Right lobe of liver (tissue), 6 donors: ENCODE measurements at regions not wholly inside any gene's neighbourhood (a gene's known extent, or its start where the extent isn't known, plus 50 kb on each side); places are given as distances from the start of the nearest gene placed in this dataset.

Source experiments
- ATAC-seq, 4 donors: fragments of 200-7000 bp; cut with Tn5 transposase; one replicate each; pipeline ENCODE4 v1.9.1; 2020; ENCODE audit warnings: mild to moderate bottlenecking in 4 of 4, moderate library complexity in 4 of 4
- DNase-seq, 3 donors: peaks; one replicate each; pipeline ENCODE4 v3.0.0-alpha.2; 2020
- H3K27ac ChIP-seq, 3 donors: fragments of 200-600 bp; one replicate each; pipeline ENCODE4 v1.8.0; 2022
- H3K27me3 ChIP-seq, 2 donors: fragments of 200-600 bp; one replicate each; pipeline ENCODE4 v1.8.0; 2022
- H3K36me3 ChIP-seq, 4 donors: fragments of 200-600 bp; sonication (generic) in 1 of 4; one replicate each; pipeline versions ENCODE4 v1.5.1 to v1.8.0; 2017 to 2022; ENCODE audit warnings: control low read depth in 1 of 4
- H3K4me1 ChIP-seq, 4 donors: fragments of 200-600 bp; sonication (generic) in 1 of 4; one replicate each; pipeline versions ENCODE4 v1.5.1 to v1.8.0; 2017 to 2022; ENCODE audit warnings: control low read depth in 1 of 4
- H3K4me3 ChIP-seq, 3 donors: fragments of 200-600 bp; one replicate each; pipeline ENCODE4 v1.8.0; 2022
- H3K9me3 ChIP-seq, 4 donors: fragments of 200-600 bp; sonication (generic) in 1 of 4; one replicate each; pipeline versions ENCODE4 v1.5.1 to v1.8.0; 2017 to 2022; ENCODE audit warnings: control low read depth in 1 of 4
- POLR2A ChIP-seq: fragments of 450-650 bp; IDR thresholded peaks from one replicate; pipeline ENCODE4 v1.6.1; 2017; ENCODE audit warnings: antibody characterized with exemption, mild to moderate bottlenecking
- WGBS: methylation state at CpG from one replicate; pipeline ENCODE4 v1.1.6; 2018; ENCODE audit warnings: low coverage, low lambda C conversion rate; ENCODE audit not compliant: insufficient coverage; ENCODE audit errors: missing lambda C conversion rate; 5-methylcytosine and 5-hydroxymethylcytosine counted together
- intact Hi-C, 2 donors: fragments of 100-400 bp; cut with DNase I; formaldehyde crosslinking; loops; one replicate each; pipeline versions ENCODE4 v1.11.2 to v1.14.1; 2022
- TF ChIP-seq, protein P1 (sequence below), 4 donors: fragments of 200-600 bp in 3 of 4; fragments of 450-650 bp in 1 of 4; IDR thresholded peaks; one replicate each; pipeline versions ENCODE4 v1.5.1 to v1.8.0; 2016 to 2022; ENCODE audit warnings: antibody characterized with exemption in 4 of 4, mild to moderate bottlenecking in 2 of 4
- donor health status: DM: no; HTN: yes; CAD: no.
- donor health status: DM: no; HTN: no; CAD: no.
- donor health status: DM: no; HTN: no; CAD: no.
- donor health status: DM: no; HTN: yes; CAD: no.
- donor health status: DM: no; HTN: yes; CAD: no.

DNA sequence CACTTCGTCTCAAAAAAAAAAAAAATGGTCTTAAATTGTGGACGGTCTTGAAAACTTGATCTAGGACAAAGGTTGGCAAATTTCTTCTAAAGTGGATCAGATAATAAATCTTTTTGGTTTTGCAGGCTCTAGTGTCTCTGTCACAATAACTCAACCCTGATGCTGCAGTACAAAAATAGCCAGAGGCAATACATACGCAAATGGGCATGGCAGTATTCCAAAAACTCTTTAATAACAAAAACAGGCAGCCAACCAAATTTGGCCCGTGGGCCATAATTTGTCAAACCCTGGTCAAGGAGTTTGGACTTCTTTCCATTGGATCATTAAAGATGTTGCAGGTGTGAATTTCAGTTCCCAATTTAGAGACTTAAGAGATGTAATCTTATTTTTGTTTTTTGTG lies 93.5 kb upstream of the MRI1 start:
- no peaks in the 10 kb centered on the region for H3K4me1 ChIP-seq
- intact Hi-C loops = no loop called here

DNA sequence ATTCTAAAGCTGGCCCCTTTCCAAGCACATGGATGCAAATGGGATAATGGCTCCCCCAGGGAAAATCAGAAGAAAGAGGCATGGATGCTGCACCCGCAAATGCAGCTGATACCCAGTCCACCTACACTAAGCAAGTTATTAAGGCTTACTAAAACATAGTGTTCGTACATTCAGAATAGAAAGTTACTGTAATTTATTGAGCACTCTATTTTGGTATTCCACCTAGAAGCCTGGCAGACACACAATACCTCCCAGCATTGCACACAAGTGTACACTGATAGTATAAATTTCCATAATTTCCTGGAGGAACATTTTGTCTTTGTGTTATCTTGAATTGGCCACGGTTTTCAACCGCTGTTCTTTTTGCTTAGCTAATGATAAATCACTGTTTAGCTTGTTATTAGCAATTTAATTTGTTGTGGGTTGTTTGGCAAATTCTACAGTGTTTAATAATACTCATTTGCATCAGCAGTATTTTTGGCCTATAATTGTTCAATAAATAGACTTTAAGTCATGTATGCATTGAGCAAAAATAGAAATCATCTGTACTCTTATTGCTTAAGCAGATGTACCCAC lies 94.5 kb upstream of the MRI1 start:
- Histone ChIP-seq H3K4me3 (no peak overlapping the region), H3K27ac (no peak overlapping the region), H3K27me3 (no peaks in the 10 kb centered on the region), H3K36me3 (no peaks in the 10 kb centered on the region), H3K9me3 (no peaks in the 10 kb centered on the region), H3K4me1 (peaks cover 0 to 3% (median 0%) of the 10 kb centered on the region in 4 donors)
- intact Hi-C loops = no loop called here
- DNase-seq = no peak
- TF ChIP-seq POLR2A = no peak
- TF ChIP-seq, protein P1, sequence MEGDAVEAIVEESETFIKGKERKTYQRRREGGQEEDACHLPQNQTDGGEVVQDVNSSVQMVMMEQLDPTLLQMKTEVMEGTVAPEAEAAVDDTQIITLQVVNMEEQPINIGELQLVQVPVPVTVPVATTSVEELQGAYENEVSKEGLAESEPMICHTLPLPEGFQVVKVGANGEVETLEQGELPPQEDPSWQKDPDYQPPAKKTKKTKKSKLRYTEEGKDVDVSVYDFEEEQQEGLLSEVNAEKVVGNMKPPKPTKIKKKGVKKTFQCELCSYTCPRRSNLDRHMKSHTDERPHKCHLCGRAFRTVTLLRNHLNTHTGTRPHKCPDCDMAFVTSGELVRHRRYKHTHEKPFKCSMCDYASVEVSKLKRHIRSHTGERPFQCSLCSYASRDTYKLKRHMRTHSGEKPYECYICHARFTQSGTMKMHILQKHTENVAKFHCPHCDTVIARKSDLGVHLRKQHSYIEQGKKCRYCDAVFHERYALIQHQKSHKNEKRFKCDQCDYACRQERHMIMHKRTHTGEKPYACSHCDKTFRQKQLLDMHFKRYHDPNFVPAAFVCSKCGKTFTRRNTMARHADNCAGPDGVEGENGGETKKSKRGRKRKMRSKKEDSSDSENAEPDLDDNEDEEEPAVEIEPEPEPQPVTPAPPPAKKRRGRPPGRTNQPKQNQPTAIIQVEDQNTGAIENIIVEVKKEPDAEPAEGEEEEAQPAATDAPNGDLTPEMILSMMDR (IDR thresholded peaks at IDR 0.05) = no peak
- WGBS = 69% methylated on average over 4 of the region's 4 CpGs
- ATAC-seq = no peak

More for the DNA sequence above, 93.5 kb upstream of the MRI1 start:
- WGBS = 79% methylated on average over 4 of the region's 4 CpGs
- H3K9me3 ChIP-seq = no peaks in the 10 kb centered on the region
- no peak overlapping the region for H3K4me3 ChIP-seq
- no peaks in the 10 kb centered on the region for H3K36me3 ChIP-seq
- no peak overlapping the region for H3K27ac ChIP-seq
- TF ChIP-seq POLR2A = no peak
- DNase-seq (no peak), ATAC-seq (no peak)
- H3K27me3 ChIP-seq = no peaks in the 10 kb centered on the region

DNA sequence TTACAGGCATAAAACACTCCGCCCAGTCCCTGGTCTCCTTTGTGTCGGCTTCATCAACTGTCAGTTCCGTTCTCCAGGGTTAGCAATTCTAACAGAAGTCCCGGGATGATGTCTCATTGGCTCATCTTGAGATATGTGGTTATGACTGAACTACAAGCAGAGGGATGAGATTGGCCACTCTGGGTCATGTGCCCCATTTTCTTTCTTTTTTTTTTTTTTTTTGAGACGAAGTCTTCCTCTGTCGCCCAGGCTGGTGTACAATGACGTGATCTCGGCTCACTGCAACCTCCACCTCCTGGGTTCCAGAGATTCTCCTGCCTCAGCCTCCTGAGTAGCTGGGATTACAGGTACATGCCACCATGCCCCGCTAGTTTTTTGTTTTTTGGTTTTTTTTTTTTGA lies 95.4 kb upstream of the MRI1 start:
- no peaks in the 10 kb centered on the region for H3K27me3 ChIP-seq
- 65% methylated on average over 6 of the region's 9 CpGs for WGBS
- DNase-seq (no peak), ATAC-seq (no peak)
- no peak overlapping the region for H3K27ac ChIP-seq
- TF ChIP-seq, protein P1 (IDR thresholded peaks at IDR 0.05) = no peak
- TF ChIP-seq POLR2A = no peak
- no peaks in the 10 kb centered on the region for H3K9me3 ChIP-seq
- intact Hi-C loops = no loop called here
- H3K4me3 ChIP-seq = no peak overlapping the region
- H3K4me1 ChIP-seq = peaks cover 0 to 6% (median 0%) of the 10 kb centered on the region in 4 donors
- no peaks in the 10 kb centered on the region for H3K36me3 ChIP-seq

DNA sequence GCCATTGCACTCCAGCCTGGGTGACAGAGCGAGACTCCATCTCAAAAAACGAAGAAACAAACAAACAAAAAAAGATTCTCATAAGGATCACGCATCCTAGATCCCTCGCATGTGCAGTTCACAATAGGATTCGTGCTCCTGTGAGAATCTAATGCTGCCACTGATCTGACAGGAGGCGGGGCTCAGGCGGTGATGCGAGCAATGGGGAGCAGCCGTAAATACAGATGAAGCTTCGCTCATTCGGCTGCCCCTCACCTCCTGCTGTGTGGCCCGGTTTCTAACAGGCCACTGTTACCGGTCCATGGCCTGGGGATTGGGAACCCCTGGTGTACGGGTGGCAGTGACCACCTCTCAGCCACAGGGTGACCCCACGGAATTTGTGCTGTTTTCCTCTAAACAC lies 98.2 kb upstream of the MRI1 start:
- intact Hi-C loops = no loop called here
- no peaks in the 10 kb centered on the region for H3K36me3 ChIP-seq
- H3K9me3 ChIP-seq = no peaks in the 10 kb centered on the region
- WGBS = 45% methylated on average over 10 of the region's 15 CpGs
- H3K27ac ChIP-seq = no peak overlapping the region
- H3K4me3 ChIP-seq = no peak overlapping the region
- peaks cover 0 to 6% (median 0%) of the 10 kb centered on the region in 4 donors for H3K4me1 ChIP-seq
- DNase-seq (no peak), ATAC-seq (no peak)
- no peaks in the 10 kb centered on the region for H3K27me3 ChIP-seq
- TF ChIP-seq POLR2A = no peak
- TF ChIP-seq, protein P1 (IDR thresholded peaks at IDR 0.05) = no peak

DNA sequence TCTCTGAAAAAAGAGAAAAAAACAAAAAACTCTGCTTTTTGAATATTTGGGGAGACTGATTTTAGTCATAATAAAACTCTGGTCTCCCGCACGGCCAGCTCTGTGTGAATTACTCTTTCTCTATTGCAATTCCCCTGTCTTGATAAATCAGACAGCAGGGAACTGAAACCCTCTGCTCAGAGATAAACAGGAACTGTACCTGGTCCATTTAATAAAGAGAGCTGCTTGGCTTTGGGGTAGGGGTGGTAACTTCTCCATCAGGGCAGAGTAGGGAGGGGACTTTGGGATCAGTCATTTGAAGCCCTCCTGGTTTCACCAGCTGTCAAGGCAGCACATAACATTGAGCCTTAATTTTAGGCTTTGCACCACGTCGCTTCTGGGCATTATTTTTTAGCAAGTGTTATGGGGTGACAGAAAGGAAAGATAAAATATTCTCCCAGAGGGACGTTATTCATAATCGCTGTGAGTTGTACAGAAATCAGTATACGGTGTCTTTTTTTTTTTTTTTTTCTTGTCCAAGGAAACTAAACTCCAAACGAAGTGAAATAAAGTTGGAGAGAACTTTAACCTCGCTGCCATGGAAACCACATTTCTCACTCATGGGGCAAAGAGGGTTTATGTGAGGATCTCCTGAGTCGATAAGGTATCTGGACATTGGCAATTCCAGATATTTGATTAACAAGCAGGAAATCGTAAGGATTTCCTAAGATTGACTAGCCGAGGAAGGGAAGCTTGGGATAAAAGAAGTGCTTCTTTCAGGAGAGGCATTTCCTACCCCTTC lies 99.0 kb upstream of the MRI1 start:
- DNase-seq (no peak), ATAC-seq (peak in 1 of 4 donors; percentile 69)
- Histone ChIP-seq H3K4me1 (peaks cover 0 to 6% (median 0%) of the 10 kb centered on the region in 4 donors), H3K27me3 (no peaks in the 10 kb centered on the region), H3K27ac (peak overlapping the region in 1 of 3 donors; percentile 13), H3K9me3 (no peaks in the 10 kb centered on the region), H3K36me3 (no peaks in the 10 kb centered on the region), H3K4me3 (no peak overlapping the region)
- TF ChIP-seq POLR2A = no peak
- TF ChIP-seq, protein P1 (IDR thresholded peaks at IDR 0.05) = no peak
- intact Hi-C loops = no loop called here
- WGBS = 32% methylated on average over 9 of the region's 12 CpGs
